Stomach (tissue), 4 donors: ENCODE measurements at regions not wholly inside any gene's neighbourhood (a gene's known extent, or its start where the extent isn't known, plus 50 kb on each side); places are given as distances from the start of the nearest gene placed in this dataset.

Experiments
- POLR2AphosphoS5 ChIP-seq, 3 donors: sonication (generic); formaldehyde crosslinking; IDR thresholded peaks; one replicate each; pipeline ENCODE4 v1.6.1; 2016; ENCODE audit warnings: antibody characterized with exemption in 3 of 3
- TF ChIP-seq, protein P1 (sequence below), 7 experiments: fragments of 450-650 bp in 4 of 7; fragments of 200-600 bp in 3 of 7; sonication (generic) in 3 of 7; IDR thresholded peaks; one replicate each; pipeline ENCODE4 v1.5.1; 2016 to 2019; ENCODE audit warnings: antibody characterized with exemption in 7 of 7, control low read depth in 2 of 7, mild to moderate bottlenecking in 1 of 7

DNA sequence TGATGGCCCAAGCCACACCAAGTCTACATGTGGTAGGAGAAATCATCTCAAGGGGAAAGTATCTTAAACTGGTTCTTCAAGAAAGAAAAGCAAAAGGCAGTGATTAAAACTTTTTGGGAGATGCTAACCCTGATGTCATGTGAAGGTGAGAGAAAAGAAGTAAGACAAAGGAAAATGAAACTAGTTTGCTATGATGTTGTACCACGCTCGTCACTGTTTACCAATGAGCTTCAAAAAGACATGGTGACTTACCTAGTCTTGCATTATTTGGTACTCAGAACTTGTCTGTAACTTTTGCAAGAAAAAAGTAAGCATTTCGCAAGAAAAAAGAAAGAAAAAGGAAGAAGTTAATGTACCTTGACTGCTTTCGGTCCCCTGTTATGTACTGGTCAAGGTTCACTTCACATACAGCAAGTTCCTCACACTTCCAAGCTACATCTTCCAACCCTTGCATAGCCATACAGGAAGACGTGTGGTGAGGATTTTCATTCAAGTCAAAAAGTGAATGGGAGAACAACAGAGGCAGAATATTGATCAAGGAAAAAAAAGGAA is 739.3 kb downstream of the NR2F1-AS1 start:
- no peak for TF ChIP-seq POLR2AphosphoS5 (IDR thresholded peaks at IDR 0.05)
- TF ChIP-seq, protein P1, sequence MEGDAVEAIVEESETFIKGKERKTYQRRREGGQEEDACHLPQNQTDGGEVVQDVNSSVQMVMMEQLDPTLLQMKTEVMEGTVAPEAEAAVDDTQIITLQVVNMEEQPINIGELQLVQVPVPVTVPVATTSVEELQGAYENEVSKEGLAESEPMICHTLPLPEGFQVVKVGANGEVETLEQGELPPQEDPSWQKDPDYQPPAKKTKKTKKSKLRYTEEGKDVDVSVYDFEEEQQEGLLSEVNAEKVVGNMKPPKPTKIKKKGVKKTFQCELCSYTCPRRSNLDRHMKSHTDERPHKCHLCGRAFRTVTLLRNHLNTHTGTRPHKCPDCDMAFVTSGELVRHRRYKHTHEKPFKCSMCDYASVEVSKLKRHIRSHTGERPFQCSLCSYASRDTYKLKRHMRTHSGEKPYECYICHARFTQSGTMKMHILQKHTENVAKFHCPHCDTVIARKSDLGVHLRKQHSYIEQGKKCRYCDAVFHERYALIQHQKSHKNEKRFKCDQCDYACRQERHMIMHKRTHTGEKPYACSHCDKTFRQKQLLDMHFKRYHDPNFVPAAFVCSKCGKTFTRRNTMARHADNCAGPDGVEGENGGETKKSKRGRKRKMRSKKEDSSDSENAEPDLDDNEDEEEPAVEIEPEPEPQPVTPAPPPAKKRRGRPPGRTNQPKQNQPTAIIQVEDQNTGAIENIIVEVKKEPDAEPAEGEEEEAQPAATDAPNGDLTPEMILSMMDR (IDR thresholded peaks at IDR 0.05) = no peak
